Breast epithelium (tissue), 3 donors: ENCODE measurements at regions not wholly inside any gene's neighbourhood (a gene's known extent, or its start where the extent isn't known, plus 50 kb on each side); places are given as distances from the start of the nearest gene placed in this dataset.

Experiments
- POLR2A ChIP-seq: fragments of 450-650 bp; IDR thresholded peaks from one replicate; pipeline ENCODE4 v1.6.1; 2016; ENCODE audit warnings: antibody characterized with exemption, mild to moderate bottlenecking, moderate library complexity
- POLR2AphosphoS5 ChIP-seq, 3 donors: sonication (generic); formaldehyde crosslinking; IDR thresholded peaks; one replicate each; pipeline ENCODE4 v1.6.1; 2017; ENCODE audit warnings: antibody characterized with exemption in 3 of 3
- TF ChIP-seq, protein P1 (sequence below), 3 donors: fragments of 450-650 bp; IDR thresholded peaks; one replicate each; pipeline ENCODE4 v1.5.1; 2016 to 2017; ENCODE audit warnings: antibody characterized with exemption in 3 of 3, mild to moderate bottlenecking in 3 of 3, moderate library complexity in 3 of 3

DNA sequence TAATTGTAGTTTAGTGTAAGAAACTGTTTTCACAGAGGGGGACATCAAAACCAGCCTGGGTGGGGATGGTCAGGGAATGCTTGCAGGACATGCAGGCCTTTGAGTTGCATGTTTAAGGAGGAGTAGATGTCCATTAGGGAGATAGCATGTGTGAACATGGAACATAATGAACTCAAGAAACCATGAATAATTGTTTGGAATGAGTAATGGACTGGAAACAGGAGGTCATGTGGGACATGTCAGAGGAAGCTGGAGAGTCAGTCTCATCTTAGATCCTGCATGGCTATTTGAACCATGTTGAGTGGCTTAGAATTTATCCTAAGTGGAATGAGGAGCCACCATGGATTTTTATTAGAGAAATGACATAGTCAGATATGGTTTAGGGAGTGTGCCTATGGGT is 86.4 kb downstream of the RPE65 start:
- TF ChIP-seq, protein P1, sequence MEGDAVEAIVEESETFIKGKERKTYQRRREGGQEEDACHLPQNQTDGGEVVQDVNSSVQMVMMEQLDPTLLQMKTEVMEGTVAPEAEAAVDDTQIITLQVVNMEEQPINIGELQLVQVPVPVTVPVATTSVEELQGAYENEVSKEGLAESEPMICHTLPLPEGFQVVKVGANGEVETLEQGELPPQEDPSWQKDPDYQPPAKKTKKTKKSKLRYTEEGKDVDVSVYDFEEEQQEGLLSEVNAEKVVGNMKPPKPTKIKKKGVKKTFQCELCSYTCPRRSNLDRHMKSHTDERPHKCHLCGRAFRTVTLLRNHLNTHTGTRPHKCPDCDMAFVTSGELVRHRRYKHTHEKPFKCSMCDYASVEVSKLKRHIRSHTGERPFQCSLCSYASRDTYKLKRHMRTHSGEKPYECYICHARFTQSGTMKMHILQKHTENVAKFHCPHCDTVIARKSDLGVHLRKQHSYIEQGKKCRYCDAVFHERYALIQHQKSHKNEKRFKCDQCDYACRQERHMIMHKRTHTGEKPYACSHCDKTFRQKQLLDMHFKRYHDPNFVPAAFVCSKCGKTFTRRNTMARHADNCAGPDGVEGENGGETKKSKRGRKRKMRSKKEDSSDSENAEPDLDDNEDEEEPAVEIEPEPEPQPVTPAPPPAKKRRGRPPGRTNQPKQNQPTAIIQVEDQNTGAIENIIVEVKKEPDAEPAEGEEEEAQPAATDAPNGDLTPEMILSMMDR (IDR thresholded peaks at IDR 0.05): no peak
- TF ChIP-seq POLR2A: no peak
- TF ChIP-seq POLR2AphosphoS5 (IDR thresholded peaks at IDR 0.05): no peak
